ENCODE measurements at regions not wholly inside any gene's neighbourhood (a gene's known extent, or its start where the extent isn't known, plus 50 kb on each side); places are given as distances from the start of the nearest gene placed in this dataset.

DNA sequence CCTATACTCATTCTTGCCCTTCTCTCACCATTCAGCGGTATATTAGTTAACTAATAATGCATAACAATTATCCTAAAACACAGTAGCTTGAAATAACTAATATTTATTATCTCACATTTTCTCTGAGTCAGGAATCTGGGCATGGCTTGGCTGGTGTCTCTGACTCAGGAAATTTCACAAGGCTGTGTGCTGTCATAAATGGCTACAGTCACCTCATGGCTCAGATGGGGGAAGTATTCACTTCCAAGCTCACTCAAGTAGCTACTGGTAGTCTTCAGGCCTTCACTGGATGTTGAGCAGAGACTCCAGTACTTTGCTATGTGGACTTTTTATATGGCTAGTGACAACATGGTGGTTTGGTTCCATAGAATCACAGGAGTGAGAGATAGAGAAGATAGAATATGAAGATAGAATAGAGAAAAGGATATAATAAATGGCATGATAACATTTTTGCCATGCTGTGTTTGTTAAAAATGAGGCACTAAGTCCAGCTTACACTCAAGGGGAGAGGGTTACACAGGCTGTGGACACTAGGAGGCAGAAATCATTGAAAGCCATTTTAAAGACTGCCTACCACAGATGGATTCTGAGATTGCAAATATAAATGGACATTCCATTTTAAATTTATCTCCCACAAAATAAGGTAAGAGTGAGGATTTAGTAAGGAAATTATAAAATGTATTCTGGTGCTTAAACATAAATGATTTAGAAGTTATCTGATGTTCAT lies 997.8 kb upstream of the CHORDC1 start:
- no peak overlapping the region for H2BK120ac ChIP-seq (ENCODE audit: low read depth, low read length)
- no peaks in the 10 kb centered on the region for H3K79me1 ChIP-seq (ENCODE audit: low read depth in 1 of 2, low read length in 2 of 2)
- no peak overlapping the region for H2BK5ac ChIP-seq (ENCODE audit: low read depth, low read length, poor library complexity, severe bottlenecking)
- no peak overlapping the region for H3K4me2 ChIP-seq (ENCODE audit: low read depth, low read length)
- H2BK20ac ChIP-seq (ENCODE audit: low read depth, low read length), result no peak overlapping the region
- H3K14ac ChIP-seq (replicated peaks; ENCODE audit: low read depth, low read length), result no peak overlapping the region
- no peak overlapping the region for H3K4ac ChIP-seq (ENCODE audit: low read depth, low read length)
- DNase-seq (peak; percentile 42), ATAC-seq (ENCODE audit: low read depth) (peak; percentile 32; the same call in 1 of the 2 replicates)
- dilution Hi-C loops (cut with HindIII; ENCODE audit: low sequenced_read_pairs, unreplicated experiment), result no loop called here
- H3K23ac ChIP-seq (ENCODE audit: low read depth, low read length), result no peak overlapping the region
- intact Hi-C loops (cut with micrococcal nuclease), result no loop called here
- no peaks in the 10 kb centered on the region for H3K27me3 ChIP-seq (ENCODE audit: control insufficient read depth, insufficient read depth, low read length)
- in situ Hi-C loops (cut with MboI; ENCODE audit: low sequenced_read_pairs), result no loop called here
- H4K5ac ChIP-seq (ENCODE audit: low read depth, low read length), result no peak overlapping the region
- TF ChIP-seq, protein P1, sequence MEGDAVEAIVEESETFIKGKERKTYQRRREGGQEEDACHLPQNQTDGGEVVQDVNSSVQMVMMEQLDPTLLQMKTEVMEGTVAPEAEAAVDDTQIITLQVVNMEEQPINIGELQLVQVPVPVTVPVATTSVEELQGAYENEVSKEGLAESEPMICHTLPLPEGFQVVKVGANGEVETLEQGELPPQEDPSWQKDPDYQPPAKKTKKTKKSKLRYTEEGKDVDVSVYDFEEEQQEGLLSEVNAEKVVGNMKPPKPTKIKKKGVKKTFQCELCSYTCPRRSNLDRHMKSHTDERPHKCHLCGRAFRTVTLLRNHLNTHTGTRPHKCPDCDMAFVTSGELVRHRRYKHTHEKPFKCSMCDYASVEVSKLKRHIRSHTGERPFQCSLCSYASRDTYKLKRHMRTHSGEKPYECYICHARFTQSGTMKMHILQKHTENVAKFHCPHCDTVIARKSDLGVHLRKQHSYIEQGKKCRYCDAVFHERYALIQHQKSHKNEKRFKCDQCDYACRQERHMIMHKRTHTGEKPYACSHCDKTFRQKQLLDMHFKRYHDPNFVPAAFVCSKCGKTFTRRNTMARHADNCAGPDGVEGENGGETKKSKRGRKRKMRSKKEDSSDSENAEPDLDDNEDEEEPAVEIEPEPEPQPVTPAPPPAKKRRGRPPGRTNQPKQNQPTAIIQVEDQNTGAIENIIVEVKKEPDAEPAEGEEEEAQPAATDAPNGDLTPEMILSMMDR (conservative IDR thresholded peaks at IDR 0.05; ENCODE audit: low read depth, low read length), result no peak
- TF ChIP-seq RCOR1 (IDR thresholded peaks at IDR 0.05; ENCODE audit: insufficient replicate concordance, low read length) (no peak), MAZ (IDR thresholded peaks at IDR 0.05; ENCODE audit: borderline replicate concordance, low read depth, low read length) (no peak), RFX5 (IDR thresholded peaks at IDR 0.05; ENCODE audit: low read depth, low read length) (no peak), SMC3 (IDR thresholded peaks at IDR 0.05; ENCODE audit: low read depth, low read length) (no peak), CEBPB (IDR thresholded peaks at IDR 0.05; ENCODE audit: low read depth, low read length) (peak; percentile 61; the same call in 1 of the 2 replicates)
- TF ChIP-seq, protein P2, sequence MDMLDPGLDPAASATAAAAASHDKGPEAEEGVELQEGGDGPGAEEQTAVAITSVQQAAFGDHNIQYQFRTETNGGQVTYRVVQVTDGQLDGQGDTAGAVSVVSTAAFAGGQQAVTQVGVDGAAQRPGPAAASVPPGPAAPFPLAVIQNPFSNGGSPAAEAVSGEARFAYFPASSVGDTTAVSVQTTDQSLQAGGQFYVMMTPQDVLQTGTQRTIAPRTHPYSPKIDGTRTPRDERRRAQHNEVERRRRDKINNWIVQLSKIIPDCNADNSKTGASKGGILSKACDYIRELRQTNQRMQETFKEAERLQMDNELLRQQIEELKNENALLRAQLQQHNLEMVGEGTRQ (IDR thresholded peaks at IDR 0.05; ENCODE audit: low read depth, low read length), result no peak
- H3K9me1 ChIP-seq (ENCODE audit: insufficient read depth, low read length), result no peaks in the 10 kb centered on the region
- H3K27ac ChIP-seq (ENCODE audit: insufficient read depth, low read length), result no peak overlapping the region
- no peak overlapping the region for H2AK5ac ChIP-seq (ENCODE audit: low read depth, low read length)
- no peaks in the 10 kb centered on the region for H3K4me1 ChIP-seq (ENCODE audit: control insufficient read depth, insufficient read depth, low read length)
- H4K8ac ChIP-seq (ENCODE audit: low read depth in 2 of 2, low read length in 2 of 2), result no peak overlapping the region
- no peak overlapping the region for H4K91ac ChIP-seq (ENCODE audit: insufficient read depth, low read depth, low read length)
- no CpG with 5 or more reads among the region's 1 CpG for WGBS, 2 experiments (ENCODE audit: extremely low coverage in 2 of 2, insufficient read length in 1 of 2)
- H4K20me1 ChIP-seq (ENCODE audit: insufficient read depth, low read length), result no peaks in the 10 kb centered on the region
- H3K9ac ChIP-seq (ENCODE audit: low read depth, low read length), result no peak overlapping the region
- H3K56ac ChIP-seq (ENCODE audit: extremely low read depth, insufficient read depth, low read length), result no peak overlapping the region
- H3K9me3 ChIP-seq (ENCODE audit: control insufficient read depth, insufficient read depth, low read length), result no peaks in the 10 kb centered on the region
- H2AFZ ChIP-seq (replicated peaks; ENCODE audit: low read length, poor library complexity), result no peak overlapping the region
- no peak overlapping the region for H3K18ac ChIP-seq (ENCODE audit: low read depth, low read length)
- H3K36me3 ChIP-seq (ENCODE audit: control insufficient read depth, insufficient read depth, low read length), result no peaks in the 10 kb centered on the region
- no peak overlapping the region for H2AK9ac ChIP-seq (replicated peaks; ENCODE audit: low read depth, low read length, poor library complexity)
- CTCF ChIA-PET, result no interaction called here
- no peak overlapping the region for H3K4me3 ChIP-seq (ENCODE audit: insufficient read depth, low read depth, low read length)
- H2BK15ac ChIP-seq (ENCODE audit: low read depth, low read length), result no peak overlapping the region
- BruUV-seq (replicated peaks), result no TSS peak
- POLR2A ChIA-PET (ENCODE audit: unreplicated experiment), result no interaction called here

Data from IMR-90 (cell line).